Upper lobe of right lung (tissue), 1 donor: ENCODE measurements at regions not wholly inside any gene's neighbourhood (a gene's known extent, or its start where the extent isn't known, plus 50 kb on each side); places are given as distances from the start of the nearest gene placed in this dataset.
A peak's percentile ranks its signal among the peaks of the same experiment; 100 is the strongest.
"Not testable (repeated sequence)": the region's sequence is repeated elsewhere in the genome, so short reads cannot be mapped to it uniquely, and the experiment has no call there.

Experiments used
- ATAC-seq: fragments of 200-7000 bp; cut with Tn5 transposase; one replicate; pipeline ENCODE4 v1.9.1; 2020; ENCODE audit warnings: mild to moderate bottlenecking, moderate library complexity
- DNase-seq: peaks from one replicate; pipeline ENCODE4 v3.0.0-alpha.2; 2020
- H3K27ac ChIP-seq: fragments of 200-600 bp; one replicate; pipeline ENCODE4 v1.8.0; 2022
- H3K27me3 ChIP-seq: fragments of 200-600 bp; one replicate; pipeline ENCODE4 v1.8.0; 2022; ENCODE audit warnings: mild to moderate bottlenecking
- H3K36me3 ChIP-seq: fragments of 200-600 bp; one replicate; pipeline ENCODE4 v1.8.0; 2022
- H3K4me1 ChIP-seq: fragments of 200-600 bp; one replicate; pipeline ENCODE4 v1.8.0; 2022
- H3K4me3 ChIP-seq: fragments of 200-600 bp; one replicate; pipeline ENCODE4 v1.8.0; 2022; ENCODE audit warnings: mild to moderate bottlenecking
- H3K9me3 ChIP-seq: fragments of 200-600 bp; one replicate; pipeline ENCODE4 v1.8.0; 2022
- CTCF ChIP-seq: fragments of 200-600 bp; IDR thresholded peaks from one replicate; pipeline ENCODE4 v1.8.0; 2022; ENCODE audit warnings: antibody characterized with exemption
- intact Hi-C: fragments of 100-400 bp; cut with DNase I; formaldehyde crosslinking; loops from one replicate; pipeline ENCODE4 v1.11.0; 2022
- donor health status: DM: no; HTN: yes; CAD: no; lungs with severe emphysema.

GRCh38 chr4:116302990-116303735, 782.2 kb downstream of the TRAM1L1 start:
- ATAC-seq (no peak), DNase-seq (no peak)
- Histone ChIP-seq H3K4me1 (no peaks in the 10 kb centered on the region), H3K4me3 (no peak overlapping the region), H3K27me3 (no peaks in the 10 kb centered on the region), H3K36me3 (no peaks in the 10 kb centered on the region), H3K27ac (no peak overlapping the region), H3K9me3 (no peaks in the 10 kb centered on the region)
- no peak for TF ChIP-seq CTCF
- intact Hi-C loops = no loop called here

GRCh38 chr4:116275006-116275405, 810.4 kb downstream of the TRAM1L1 start:
- no peaks in the 10 kb centered on the region for H3K4me1 ChIP-seq
- H3K36me3 ChIP-seq = no peaks in the 10 kb centered on the region
- ATAC-seq (peak; percentile 26), DNase-seq (no peak)
- H3K27me3 ChIP-seq = no peaks in the 10 kb centered on the region
- H3K4me3 ChIP-seq = no peak overlapping the region
- no peak overlapping the region for H3K27ac ChIP-seq
- peaks cover 11% of the 10 kb centered on the region for H3K9me3 ChIP-seq
- no peak for TF ChIP-seq CTCF
- intact Hi-C loops = no loop called here

- no peak overlapping the region for H3K27ac ChIP-seq
- H3K9me3 ChIP-seq = peaks cover 15% of the 10 kb centered on the region
- ATAC-seq = no peak
- TF ChIP-seq CTCF = no peak
- no peak overlapping the region for H3K4me3 ChIP-seq
- H3K36me3 ChIP-seq = no peaks in the 10 kb centered on the region
- H3K4me1 ChIP-seq = no peaks in the 10 kb centered on the region
- intact Hi-C loops = no loop called here
- no peaks in the 10 kb centered on the region for H3K27me3 ChIP-seq
- no peak for DNase-seq
These were observed 813.0 kb downstream of the TRAM1L1 start for GRCh38 chr4:116272336-116272735.

GRCh38 chr4:116260931-116261330, 824.4 kb downstream of the TRAM1L1 start:
- H3K27me3 ChIP-seq, H3K4me1 ChIP-seq, H3K4me3 ChIP-seq, ATAC-seq, H3K9me3 ChIP-seq, H3K36me3 ChIP-seq, H3K27ac ChIP-seq, DNase-seq, intact Hi-C loops: not testable (repeated sequence)

- no peaks in the 10 kb centered on the region for H3K27me3 ChIP-seq
- H3K4me3 ChIP-seq = no peak overlapping the region
- no peaks in the 10 kb centered on the region for H3K4me1 ChIP-seq
- intact Hi-C loops = no loop called here
- no peak for TF ChIP-seq CTCF
- H3K36me3 ChIP-seq = no peaks in the 10 kb centered on the region
- H3K27ac ChIP-seq = no peak overlapping the region
- no peaks in the 10 kb centered on the region for H3K9me3 ChIP-seq
- ATAC-seq (no peak), DNase-seq (no peak)
These were observed 840.6 kb downstream of the TRAM1L1 start for GRCh38 chr4:116244771-116245170.

GRCh38 chr4:116243431-116243830, 841.9 kb downstream of the TRAM1L1 start:
- no peaks in the 10 kb centered on the region for H3K36me3 ChIP-seq
- no peak overlapping the region for H3K27ac ChIP-seq
- ATAC-seq (no peak), DNase-seq (no peak)
- no peaks in the 10 kb centered on the region for H3K9me3 ChIP-seq
- intact Hi-C loops = no loop called here
- H3K4me1 ChIP-seq = no peaks in the 10 kb centered on the region
- TF ChIP-seq CTCF = no peak
- no peak overlapping the region for H3K4me3 ChIP-seq
- no peaks in the 10 kb centered on the region for H3K27me3 ChIP-seq
